ENCODE measurements at regions not wholly inside any gene's neighbourhood (a gene's known extent, or its start where the extent isn't known, plus 50 kb on each side); places are given as distances from the start of the nearest gene placed in this dataset.

DNA sequence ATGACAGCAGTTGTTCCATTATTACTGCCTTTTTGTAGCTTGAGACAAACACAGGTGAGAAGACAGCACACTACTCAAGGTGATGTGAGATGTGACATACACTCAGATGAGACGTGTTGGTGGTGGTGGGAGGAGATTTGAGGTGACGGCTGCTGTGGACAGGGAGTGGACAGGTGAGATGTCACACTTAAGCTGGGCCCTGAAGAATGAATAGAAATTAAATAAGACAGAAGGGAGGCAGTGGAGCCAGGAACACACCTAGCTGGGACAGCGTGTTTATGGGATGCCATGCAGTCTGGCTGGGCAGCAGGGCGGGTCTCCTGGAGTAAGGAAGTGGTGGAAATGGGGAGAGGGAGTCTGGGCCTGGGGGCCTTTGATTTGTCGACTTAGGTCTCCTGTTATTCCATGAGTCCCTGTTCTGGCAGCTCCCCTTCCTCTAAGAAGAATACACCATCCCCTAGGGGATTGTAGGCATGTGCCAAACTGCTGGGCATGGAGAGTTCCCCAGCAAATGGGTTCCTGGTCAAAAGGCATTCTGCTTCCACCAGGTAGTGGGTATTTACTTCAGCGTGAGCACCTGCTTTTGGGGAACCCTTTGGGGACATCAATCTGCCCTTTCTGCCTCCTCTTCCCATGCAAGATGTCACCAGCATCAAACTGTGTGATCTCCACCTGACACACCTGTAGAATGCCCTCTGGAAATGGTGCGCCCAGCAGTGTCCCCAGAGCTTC, 71.2 kb upstream of the ESRRB start:
- ATAC-seq (no peak), DNase-seq (no peak)
- intact Hi-C loops (cut with DNase I, micrococcal nuclease), result no loop called here

DNA sequence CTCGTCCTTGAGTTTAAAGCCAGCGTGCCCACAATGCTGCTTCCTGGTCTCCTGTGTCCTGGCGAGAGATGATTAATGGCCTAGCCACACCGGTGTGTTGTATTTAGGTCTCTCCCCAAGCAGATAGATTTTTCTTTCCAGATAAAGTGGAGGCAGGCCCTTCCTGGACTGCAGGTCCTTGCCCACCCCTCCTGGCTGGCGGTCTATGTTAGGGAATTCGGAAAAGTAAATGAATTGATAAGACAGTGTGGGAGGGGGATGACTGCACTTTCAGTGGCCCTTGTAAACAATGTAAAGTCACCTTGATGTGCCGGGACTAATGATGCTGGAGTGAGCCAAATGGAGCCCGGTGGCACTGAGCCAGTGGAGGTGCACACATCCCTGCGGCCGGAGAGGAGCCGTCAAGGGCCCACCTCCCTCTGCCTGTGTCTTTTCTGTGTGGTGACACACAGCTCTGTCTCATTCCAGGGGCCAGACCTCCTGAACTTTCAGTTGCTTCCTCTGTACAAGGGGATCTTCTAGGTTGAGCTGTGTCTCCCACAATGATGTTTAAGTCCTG, 70.6 kb upstream of the ESRRB start:
- ATAC-seq (no peak), DNase-seq (no peak)
- intact Hi-C loops (cut with DNase I, micrococcal nuclease), result no loop called here

DNA sequence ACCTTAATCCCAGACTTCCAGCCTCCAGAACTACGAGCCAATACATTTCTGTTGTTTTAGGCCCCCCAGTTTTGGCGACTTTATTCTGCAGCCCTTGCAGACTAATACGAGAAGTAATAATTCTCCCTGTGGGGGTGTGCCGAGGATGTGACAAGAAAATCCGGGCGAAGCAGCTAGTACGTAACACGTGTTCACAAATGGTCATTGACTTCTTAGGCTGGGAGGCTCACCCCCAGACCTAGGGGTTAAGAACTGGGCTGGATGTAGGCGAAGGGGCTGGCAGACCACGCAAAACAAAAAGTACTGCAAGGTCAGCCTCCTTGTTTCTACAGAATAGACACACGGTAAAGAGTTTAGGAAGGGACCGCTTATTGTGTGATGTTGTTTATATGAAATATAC, 69.8 kb upstream of the ESRRB start:
- no peak for DNase-seq
- intact Hi-C loops (cut with DNase I, micrococcal nuclease), result no loop called here
- ATAC-seq, result no peak

DNA sequence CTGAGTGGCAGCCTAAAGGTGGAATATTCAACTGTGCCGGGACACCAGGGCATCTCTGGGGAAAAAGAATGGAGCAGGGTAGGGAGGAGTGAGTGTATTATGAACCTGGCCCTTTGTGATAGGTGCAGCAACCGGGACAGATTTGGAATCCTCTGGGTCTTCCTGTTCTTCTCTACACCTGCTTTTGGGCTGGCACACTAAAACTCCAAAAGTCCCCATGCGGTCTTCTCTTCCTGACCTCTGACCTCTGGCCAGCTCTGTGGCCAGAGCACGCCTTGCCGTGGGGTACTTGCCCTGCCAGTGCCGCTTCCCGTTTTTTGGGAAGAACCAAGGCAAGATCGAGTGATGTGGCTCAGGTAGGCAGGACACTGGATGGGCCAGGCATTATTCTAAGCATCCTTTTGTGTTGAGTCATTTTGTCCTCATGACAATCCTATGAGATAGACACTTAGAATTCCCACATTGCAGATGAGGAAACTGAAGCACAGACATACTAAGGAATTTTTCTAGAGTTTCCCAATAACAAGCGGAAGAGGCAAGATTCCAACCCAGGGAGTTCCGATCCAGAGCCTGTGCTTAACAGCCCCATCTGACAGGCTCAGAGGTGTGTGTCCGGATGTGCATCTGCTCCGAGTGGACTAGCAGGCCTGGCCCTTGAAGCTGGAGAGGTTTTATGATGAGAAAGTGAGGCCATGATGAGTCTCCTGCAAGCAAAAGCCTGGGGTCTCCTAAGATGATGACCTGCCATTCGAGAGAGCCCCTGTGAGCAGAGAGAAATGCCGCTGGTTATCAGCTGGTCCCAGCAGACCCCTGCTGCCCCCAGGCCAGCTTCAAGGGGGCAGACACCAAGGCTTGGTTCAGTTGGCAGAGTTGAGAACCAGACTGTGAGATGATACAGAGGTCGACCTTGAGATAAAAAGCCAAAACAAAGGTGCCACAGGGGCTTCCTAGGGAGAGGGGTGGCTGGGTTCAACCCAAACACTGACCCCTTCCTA, 67.9 kb upstream of the ESRRB start:
- DNase-seq (no peak), ATAC-seq (no peak)
- intact Hi-C loops (cut with DNase I, micrococcal nuclease), result no loop called here

DNA sequence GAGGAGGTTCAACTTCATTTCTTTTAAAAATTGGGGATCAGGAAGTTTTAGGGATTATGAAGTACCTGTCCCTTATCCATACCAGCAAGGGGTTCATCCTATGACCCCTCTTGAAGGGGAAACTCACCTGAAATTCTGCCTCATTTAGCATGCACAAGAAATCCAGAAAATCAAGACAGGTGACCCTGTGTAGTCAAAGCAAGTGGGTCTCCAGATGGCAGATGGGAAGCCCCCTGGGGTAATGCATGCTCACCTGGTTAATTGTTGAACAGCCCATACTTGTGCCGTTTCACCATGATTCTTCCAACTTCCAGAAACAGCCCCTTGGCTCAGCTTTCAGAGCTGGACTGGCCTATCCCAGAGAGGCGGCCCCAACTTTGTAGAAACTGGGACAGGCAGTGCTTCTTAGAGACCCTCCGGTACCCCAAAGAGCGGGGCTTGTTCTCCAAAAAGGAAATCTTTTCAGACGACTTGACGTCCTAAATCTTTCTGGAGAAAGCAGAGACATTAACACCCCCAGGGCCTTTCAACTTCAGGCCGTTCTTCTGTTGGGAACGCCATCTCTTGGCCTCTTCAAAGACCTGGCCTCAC, 66.3 kb upstream of the ESRRB start:
- intact Hi-C loops (cut with DNase I, micrococcal nuclease), result no loop called here
- ATAC-seq (no peak), DNase-seq (no peak)

DNA sequence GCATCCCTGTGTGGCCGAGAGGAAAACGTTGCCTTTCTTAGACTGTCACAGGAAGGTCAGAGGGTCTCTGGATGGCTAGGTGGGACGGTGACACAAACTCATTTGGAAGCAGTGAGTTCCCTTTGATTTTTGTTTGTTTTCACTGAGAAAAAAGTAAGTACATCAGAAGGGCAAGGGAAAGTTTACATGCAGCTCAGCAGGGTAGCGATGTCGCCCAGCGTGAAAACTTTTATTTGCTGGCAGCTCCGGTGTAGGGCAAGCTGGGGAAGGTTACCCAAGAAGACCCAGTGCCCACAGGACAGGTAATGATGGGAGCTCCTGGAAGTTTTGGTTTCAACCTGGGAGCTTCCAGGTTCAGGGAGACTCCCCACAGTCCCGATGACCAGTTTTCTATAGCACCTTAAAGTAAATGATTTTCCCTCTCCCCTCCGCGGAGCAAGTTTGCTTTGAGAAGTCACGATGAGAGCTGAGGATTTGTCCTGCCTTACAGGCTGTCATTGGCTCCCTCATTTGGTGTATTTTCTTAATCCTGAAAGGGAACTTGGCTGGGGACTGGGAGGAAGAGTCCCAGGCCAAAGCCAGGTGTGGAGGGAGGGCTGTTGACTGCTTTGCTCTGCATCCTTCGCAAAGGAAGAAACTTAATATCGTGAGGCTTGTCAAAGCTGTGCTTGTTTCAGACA, 64.7 kb upstream of the ESRRB start:
- intact Hi-C loops (cut with DNase I, micrococcal nuclease), result no loop called here

DNA sequence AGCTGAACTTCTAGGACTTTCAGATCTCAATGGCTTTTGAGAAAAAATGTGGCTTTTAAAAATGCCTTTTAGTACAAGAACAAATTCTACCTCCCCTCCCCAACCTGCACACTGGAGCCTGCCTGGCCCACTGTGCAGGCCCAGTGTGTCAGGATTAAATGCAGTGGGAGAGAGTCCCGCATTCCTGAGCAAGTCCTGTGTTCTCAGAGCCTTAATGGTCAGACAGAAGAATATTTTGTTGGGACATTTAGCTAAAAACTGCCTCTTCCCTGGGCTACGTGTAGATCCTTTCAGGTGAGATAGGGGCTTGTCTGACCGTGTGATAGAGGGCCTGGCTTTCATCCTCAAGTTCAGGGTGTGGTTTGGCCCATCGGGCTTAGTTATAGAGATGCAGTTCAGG, 63.1 kb upstream of the ESRRB start:
- ATAC-seq, result no peak
- DNase-seq, result no peak
- intact Hi-C loops (cut with DNase I, micrococcal nuclease), result no loop called here

More for the DNA sequence above, 64.7 kb upstream of the ESRRB start:
- ATAC-seq (no peak), DNase-seq (no peak)

DNA sequence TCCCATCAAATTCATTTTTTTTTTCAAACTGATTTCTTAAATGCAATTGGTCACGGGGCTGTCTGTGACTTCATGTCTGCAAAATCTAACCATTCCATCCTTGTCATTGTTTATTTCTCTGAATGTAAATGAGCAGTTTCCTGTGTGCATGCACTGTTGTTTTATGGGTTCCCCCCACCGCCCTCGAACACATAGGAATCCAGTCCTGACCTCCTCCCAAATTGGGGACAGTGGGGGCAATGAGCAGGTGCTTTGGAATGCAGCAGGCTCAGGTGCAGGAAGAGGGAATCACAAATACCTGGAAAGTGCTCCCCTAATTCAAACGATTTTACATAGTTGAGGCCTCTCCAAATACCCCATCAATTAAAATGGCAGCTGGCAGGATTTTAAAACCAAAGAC, 62.6 kb upstream of the ESRRB start:
- DNase-seq (no peak), ATAC-seq (no peak)
- intact Hi-C loops (cut with DNase I, micrococcal nuclease), result no loop called here

DNA sequence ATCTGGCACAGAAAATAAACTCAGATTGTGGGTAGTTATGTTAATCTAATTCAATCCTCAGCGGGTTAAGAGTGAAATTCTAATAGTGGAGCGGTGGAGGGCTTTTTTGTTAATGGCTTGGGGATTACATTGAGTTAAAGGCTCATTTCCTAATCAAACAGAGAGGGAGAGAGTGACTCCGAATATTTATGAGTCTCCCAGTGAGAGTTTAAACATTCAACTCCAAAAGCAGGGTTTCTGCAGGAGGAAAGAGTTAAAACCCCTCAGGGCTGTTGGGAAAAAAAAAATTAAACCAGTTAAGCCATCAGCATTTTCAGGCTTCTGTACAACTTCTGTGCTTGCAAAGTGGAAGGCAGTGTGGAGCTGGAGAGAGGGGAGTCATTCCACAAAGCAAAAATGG, 62.1 kb upstream of the ESRRB start:
- intact Hi-C loops (cut with DNase I, micrococcal nuclease), result no loop called here
- no peak for DNase-seq

DNA sequence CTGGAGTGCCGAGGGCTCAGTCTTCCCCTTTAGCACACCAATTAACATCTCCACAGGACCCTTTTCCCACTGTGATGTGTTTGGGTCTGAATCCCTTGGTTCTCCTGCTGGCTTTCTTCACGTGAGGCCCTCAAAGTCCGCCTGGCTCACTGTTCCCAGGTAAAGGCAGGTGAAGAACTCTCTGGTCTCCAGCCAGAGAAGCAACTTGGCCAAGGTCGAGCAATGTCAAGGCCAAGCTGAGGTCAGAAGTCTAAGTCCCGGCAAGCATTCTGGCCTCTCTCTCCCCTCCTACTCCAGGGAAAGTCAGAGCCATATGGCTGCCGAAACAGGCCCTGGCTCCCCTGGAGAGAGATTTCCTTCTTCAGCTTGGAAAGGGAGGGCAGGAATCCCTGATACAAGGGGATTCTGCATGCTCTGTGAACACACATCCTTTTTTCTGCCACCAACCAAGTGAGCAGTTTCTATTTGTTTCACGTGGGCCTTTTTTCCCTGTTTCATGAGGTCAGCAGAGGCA, 61.4 kb upstream of the ESRRB start:
- no peak for DNase-seq
- intact Hi-C loops (cut with DNase I, micrococcal nuclease), result no loop called here
- no peak for ATAC-seq

More for the DNA sequence above, 62.1 kb upstream of the ESRRB start:
- ATAC-seq, result no peak

DNA sequence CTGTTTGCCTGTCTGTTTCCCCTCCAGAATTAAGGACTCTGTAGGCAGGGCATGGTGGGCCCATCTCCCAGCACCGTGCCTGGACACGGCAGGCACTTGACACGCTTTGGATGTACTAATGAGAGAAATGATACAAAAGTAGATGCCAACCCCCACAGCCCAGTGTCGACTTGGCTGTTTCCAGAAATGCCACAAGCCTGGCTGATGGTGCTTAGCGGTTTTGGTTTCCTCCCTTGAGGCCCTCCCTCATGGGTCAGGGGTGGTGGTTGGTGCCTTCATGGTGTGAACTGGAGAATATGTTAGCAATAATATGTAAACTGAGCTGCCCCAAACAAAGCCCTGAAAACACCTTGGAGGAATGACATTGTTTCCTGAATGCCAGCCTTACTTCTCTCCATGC, 55.5 kb upstream of the ESRRB start:
- ATAC-seq, result no peak
- no peak for DNase-seq
- intact Hi-C loops (cut with DNase I, micrococcal nuclease), result no loop called here

DNA sequence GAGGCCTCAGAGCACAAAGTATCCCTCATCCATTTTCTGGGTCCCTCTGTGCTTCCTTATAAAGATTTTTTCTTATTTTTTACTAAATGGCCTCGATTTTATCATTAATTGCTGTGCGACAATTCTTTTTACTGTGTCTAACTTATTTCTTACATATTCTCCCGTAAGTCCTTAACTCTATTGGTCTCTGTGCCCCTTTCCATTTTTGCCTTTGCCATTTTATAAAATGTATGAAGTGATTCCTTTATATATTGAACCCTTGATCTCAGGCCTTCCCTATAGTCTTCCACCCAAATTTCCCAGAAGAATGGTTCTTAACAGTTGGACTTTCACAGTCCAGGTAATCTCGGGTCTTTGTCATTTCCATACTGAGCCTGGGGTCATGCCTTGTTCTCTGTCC, 55.0 kb upstream of the ESRRB start:
- intact Hi-C loops (cut with DNase I, micrococcal nuclease), result no loop called here
- DNase-seq (no peak), ATAC-seq (no peak)

DNA sequence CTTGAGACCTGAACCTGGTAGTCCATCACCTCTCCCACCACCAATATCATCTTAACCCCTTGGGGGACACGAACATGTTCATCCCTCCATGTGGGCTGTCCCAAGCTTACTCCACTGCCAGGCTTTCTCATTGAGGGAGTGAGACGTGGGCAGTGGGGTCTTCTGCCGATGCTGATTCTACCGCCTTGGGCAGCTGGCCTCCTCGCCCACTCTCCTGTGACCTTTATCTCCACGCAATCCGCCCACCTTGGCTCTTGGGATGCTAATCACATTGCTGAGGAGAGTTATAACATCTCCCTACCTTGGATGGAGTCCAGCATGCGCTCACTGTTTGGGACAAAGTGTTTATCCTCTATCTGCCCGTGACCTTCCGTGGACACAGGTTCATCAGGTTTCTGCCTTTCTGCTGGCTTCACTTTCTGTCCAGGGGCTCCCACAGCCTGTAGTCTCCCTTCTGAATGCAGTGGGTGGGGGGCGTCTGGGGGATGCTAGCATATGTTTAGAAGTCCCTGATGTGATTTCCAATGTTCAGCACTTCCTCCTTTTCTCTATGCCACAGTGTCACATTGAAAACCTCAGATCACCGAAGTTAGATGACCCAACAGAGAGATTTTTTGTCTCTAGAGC, 53.2 kb upstream of the ESRRB start:
- no peak for ATAC-seq
- intact Hi-C loops (cut with DNase I, micrococcal nuclease), result no loop called here
- DNase-seq, result no peak

DNA sequence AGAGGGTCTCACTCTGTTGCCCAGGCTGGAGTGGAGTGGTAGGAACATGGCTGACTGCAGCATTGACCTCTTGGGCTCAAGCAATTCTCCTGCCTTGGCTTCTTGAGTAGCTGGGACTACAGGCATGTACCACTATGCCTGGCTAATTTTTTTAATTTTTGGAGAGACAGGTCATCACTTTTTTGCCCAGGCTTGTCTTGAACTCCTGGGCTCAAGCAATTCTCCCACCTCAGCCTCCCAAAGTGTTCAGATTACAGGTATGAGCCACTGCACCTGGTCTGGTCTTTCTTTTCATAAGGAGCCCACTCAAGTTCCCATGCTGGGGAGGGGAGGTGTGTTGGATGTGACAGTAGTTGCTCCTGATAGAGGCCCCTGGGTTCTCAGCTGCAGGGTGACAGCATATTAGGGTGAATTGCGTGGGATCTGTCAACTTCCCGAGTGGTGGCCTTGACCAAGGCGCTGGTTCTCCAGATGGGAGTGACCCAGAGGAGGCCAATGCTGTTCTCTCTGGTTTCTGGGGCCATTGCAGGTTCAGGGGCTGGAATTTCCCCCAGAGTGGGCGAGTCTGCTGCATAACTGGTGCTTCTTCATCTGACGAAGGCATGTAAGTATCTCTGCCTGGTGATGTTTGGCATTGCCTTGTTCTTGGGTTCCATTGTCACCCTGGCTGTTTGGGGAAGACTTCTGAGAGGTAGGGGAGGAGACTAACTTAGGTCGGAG, 52.4 kb upstream of the ESRRB start:
- no peak for DNase-seq
- intact Hi-C loops (cut with DNase I, micrococcal nuclease), result no loop called here
- ATAC-seq, result no peak

DNA sequence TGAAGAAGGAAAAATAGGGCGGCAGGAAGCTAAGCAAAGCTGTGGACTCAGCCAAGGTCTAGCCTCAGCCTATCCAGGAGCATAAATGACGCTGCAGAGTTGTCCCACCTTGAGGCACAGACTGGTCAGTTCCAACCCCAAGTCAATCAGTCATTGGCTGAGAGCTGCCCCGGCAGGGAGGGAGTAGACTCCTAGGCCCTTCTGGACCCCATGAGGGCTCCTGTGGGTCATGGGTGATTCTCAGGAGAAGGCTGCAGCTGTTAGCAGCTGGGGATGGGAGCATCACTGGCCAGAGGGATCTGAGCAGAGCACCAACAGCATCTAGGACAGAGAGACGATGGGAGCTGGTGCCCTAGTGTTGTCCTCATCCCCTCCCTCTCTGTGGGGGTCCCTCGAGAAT, 51.8 kb upstream of the ESRRB start:
- intact Hi-C loops (cut with DNase I, micrococcal nuclease), result no loop called here
- ATAC-seq, result no peak
- DNase-seq, result no peak

Measured in left colon (tissue), 2 donors.